Lung (tissue), 11 donors: ENCODE measurements at regions not wholly inside any gene's neighbourhood (a gene's known extent, or its start where the extent isn't known, plus 50 kb on each side); places are given as distances from the start of the nearest gene placed in this dataset.

Experiments
- ATAC-seq: fragments of 200-7000 bp; cut with Tn5 transposase; one replicate; pipeline ENCODE4 v1.9.1; 2020; ENCODE audit warnings: moderate number of reproducible peaks; ENCODE audit not compliant: insufficient read depth, low FRiP score
- DNase-seq, 3 donors: peaks; one replicate each; pipeline ENCODE4 v3.0.0-alpha.2; 2013 to 2017
- H3K27ac ChIP-seq, 2 donors: one replicate each; pipeline ENCODE4 v1.5.1; 2013; ENCODE audit warnings: mild to moderate bottlenecking in 2 of 2, moderate library complexity in 2 of 2, control low read depth in 1 of 2, inconsistent platforms in 1 of 2, low read depth in 1 of 2, low read length in 1 of 2
- H3K27me3 ChIP-seq, 3 donors: one replicate each; pipeline ENCODE4 v1.5.1; 2013; ENCODE audit warnings: low read length in 2 of 3; ENCODE audit not compliant: control insufficient read depth in 3 of 3, insufficient read depth in 3 of 3
- H3K36me3 ChIP-seq, 4 donors: one replicate each; pipeline ENCODE4 v1.5.1; 2013; ENCODE audit warnings: low read length in 4 of 4, mild to moderate bottlenecking in 1 of 4, moderate library complexity in 1 of 4; ENCODE audit not compliant: control insufficient read depth in 4 of 4, insufficient read depth in 4 of 4
- H3K4me1 ChIP-seq, 5 donors: one replicate each; pipeline ENCODE4 v1.5.1; 2013; ENCODE audit warnings: low read length in 5 of 5, mild to moderate bottlenecking in 2 of 5, moderate library complexity in 1 of 5; ENCODE audit not compliant: control insufficient read depth in 5 of 5, insufficient read depth in 5 of 5
- H3K4me3 ChIP-seq: one replicate; pipeline ENCODE4 v1.5.1; 2013; ENCODE audit warnings: mild to moderate bottlenecking, control low read depth, moderate library complexity
- H3K9ac ChIP-seq, 2 donors: one replicate each; pipeline ENCODE4 v1.5.1; 2013; ENCODE audit warnings: low read length in 2 of 2, control low read depth in 1 of 2; ENCODE audit not compliant: insufficient read depth in 1 of 2
- H3K9me3 ChIP-seq, 4 donors: one replicate each; pipeline ENCODE4 v1.5.1; 2013; ENCODE audit warnings: low read length in 3 of 4, mild to moderate bottlenecking in 1 of 4, moderate library complexity in 1 of 4; ENCODE audit not compliant: control insufficient read depth in 4 of 4, insufficient read depth in 3 of 4
- WGBS, 2 donors: extraction: QIAGEN DNeasy Blood & Tissue Kit; methylation state at CpG; one replicate each; pipeline ENCODE4 v1.1.7; 2013; 5-methylcytosine and 5-hydroxymethylcytosine counted together
- TF ChIP-seq, protein P1 (sequence below): IDR thresholded peaks from 2 replicates; pipeline ENCODE4 v1.5.1; 2012; ENCODE audit warnings: mild to moderate bottlenecking; ENCODE audit errors: control extremely low read depth, extremely low read depth
- donor health status: control.
- donor health status: control.
- donor health status: Bipolar disorder and iron deficiency.
- donor health status: healthy.
- donor health status: DM: yes; HTN: yes; CAD: no.

DNA sequence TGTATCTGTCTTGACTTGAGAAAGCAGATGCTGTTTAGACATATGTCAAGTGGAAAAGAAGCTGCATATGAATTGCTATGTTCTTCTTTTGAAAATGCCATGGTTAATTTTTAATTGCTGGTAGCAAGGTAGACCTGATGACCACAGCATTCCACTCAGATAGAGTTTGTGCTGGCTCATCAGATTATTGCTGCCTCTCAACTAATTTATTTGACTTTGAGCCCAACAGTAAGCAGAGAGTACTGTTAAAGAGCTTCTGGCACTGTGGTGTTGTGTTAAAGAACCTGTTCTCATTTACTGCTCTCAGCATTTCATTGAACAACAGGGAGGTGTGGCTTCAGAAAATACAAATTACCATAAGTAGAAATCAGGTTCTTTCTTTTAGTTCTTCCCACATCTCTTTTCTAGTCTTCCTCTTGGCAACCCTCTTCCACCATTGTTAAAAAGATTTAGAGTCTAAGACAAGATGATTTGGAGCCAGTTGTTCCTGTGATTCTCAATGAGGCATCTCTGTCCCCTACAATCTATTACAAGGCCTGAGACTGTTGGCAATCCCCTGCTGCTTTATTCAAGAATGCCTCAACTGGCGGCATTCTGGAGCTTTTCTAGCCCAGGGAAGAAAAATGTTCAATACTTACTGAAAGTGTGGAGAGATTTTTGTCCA is 967.6 kb upstream of the GJE1 start:
- H3K9ac ChIP-seq = no peak overlapping the region
- H3K27me3 ChIP-seq = no peaks in the 10 kb centered on the region
- no peaks in the 10 kb centered on the region for H3K36me3 ChIP-seq
- peaks cover 0 to 29% (median 4%) of the 10 kb centered on the region in 5 donors for H3K4me1 ChIP-seq
- H3K27ac ChIP-seq = peak overlapping the region in 1 of 2 donors; percentile 66
- H3K9me3 ChIP-seq = no peaks in the 10 kb centered on the region
- TF ChIP-seq, protein P1, sequence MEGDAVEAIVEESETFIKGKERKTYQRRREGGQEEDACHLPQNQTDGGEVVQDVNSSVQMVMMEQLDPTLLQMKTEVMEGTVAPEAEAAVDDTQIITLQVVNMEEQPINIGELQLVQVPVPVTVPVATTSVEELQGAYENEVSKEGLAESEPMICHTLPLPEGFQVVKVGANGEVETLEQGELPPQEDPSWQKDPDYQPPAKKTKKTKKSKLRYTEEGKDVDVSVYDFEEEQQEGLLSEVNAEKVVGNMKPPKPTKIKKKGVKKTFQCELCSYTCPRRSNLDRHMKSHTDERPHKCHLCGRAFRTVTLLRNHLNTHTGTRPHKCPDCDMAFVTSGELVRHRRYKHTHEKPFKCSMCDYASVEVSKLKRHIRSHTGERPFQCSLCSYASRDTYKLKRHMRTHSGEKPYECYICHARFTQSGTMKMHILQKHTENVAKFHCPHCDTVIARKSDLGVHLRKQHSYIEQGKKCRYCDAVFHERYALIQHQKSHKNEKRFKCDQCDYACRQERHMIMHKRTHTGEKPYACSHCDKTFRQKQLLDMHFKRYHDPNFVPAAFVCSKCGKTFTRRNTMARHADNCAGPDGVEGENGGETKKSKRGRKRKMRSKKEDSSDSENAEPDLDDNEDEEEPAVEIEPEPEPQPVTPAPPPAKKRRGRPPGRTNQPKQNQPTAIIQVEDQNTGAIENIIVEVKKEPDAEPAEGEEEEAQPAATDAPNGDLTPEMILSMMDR = no peak
- H3K4me3 ChIP-seq = no peak overlapping the region
- 80 to 94% methylated on average over 1 of the region's 1 CpG for WGBS, 2 donors
- DNase-seq = peak in 2 of 3 donors; percentile 27 to 45
- ATAC-seq = no peak

DNA sequence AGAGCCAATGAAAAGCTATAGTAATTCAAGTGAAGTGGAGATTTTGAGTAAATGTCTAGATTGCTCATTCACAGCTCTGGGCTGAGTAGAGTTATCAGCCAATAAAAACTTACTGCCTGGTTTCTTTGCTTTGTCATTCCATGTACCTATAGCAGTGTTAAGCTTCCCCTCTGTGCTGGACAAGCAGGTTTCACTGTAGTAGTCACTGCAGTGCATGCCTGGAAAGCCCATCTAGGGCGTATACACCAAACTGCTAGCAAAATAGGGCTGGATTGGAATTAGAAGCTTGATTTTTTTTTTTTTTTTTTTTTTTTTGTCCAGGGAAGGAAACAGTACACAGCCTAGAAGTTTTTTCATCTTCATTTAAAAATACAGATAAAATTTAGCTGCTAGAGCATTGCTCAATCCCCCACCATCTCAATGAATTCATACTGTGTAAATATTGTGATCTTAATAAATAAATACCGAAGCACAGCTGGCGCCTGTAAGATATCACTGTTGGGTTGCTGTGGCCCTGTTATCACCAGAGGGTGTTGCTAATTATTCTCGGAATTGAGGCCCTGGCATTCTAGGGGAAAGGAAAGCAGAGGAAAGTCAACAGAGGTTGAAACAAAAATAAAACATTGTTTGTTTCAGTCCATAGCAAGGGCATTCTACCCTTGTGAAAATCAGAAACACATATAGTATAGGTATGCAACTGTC is 968.5 kb upstream of the GJE1 start:
- H3K4me1 ChIP-seq = peaks cover 0 to 29% (median 11%) of the 10 kb centered on the region in 5 donors
- 44 to 58% methylated on average over 4 of the region's 4 CpGs for WGBS, 2 donors
- DNase-seq = peak; percentile 78 to 94 (median 93)
- peak overlapping the region in 1 of 2 donors; percentile 66 for H3K27ac ChIP-seq
- no peaks in the 10 kb centered on the region for H3K27me3 ChIP-seq
- H3K9me3 ChIP-seq = no peaks in the 10 kb centered on the region
- H3K9ac ChIP-seq = no peak overlapping the region
- no peaks in the 10 kb centered on the region for H3K36me3 ChIP-seq
- no peak overlapping the region for H3K4me3 ChIP-seq
- ATAC-seq = no peak
- TF ChIP-seq, protein P1 = no peak

DNA sequence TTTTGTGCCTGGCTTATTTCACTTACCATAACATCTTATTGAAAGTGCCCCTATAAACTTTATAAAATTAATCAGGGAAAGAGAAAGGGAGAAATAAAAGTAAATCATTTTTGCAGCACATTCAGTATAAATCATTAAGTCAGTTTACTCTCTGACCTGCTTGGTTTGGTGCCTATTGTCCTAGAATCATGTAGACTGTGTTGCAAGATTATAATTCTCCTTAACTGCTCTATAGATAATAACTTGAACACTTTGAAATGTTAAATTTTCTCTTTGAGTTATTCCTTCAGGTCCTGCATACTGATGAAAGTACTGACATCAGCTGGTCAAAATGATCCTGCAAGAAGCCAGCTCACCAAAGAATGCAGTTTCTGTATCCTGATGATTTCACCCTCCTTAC is 969.6 kb upstream of the GJE1 start:
- no peaks in the 10 kb centered on the region for H3K9me3 ChIP-seq
- no peak overlapping the region for H3K9ac ChIP-seq
- H3K36me3 ChIP-seq = no peaks in the 10 kb centered on the region
- H3K4me3 ChIP-seq = no peak overlapping the region
- ATAC-seq = no peak
- TF ChIP-seq, protein P1 = no peak
- H3K27me3 ChIP-seq = no peaks in the 10 kb centered on the region
- DNase-seq = no peak
- H3K27ac ChIP-seq = no peak overlapping the region
- H3K4me1 ChIP-seq = peaks cover 0 to 29% (median 12%) of the 10 kb centered on the region in 5 donors
